ENCODE measurements at regions not wholly inside any gene's neighbourhood (a gene's known extent, or its start where the extent isn't known, plus 50 kb on each side); places are given as distances from the start of the nearest gene placed in this dataset.
A peak's percentile ranks its signal among the peaks of the same experiment; 100 is the strongest.

DNA sequence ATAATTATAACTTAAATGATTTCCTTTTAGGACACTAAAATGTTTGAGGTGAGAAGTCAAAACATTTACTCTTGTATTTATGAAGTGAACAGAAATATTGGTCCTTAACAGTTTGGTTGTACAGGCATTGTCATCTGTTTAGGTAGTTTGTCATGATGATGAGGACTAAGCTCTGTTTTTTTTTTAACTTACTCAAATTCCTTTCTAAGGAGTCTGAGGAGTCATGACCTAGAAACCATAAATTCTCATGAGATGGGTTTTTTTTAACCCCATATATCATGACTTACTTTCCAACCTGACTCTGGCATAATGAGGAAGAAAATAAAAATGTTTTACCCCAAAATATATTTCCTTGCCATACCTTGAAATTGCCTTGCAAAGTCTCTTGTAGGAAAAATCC, 1176.2 kb downstream of the SUCLG1 start:
- Histone ChIP-seq H3K4me1 (ENCODE audit: control insufficient read depth, low read depth, low read length) (no peaks in the 10 kb centered on the region), H3K27me3 (ENCODE audit: insufficient read depth, low read length, poor library complexity) (no peaks in the 10 kb centered on the region), H3K4me3 (ENCODE audit: low read length) (no peak overlapping the region), H2BK120ac (ENCODE audit: low read depth, low read length) (no peak overlapping the region), H3K79me1 (ENCODE audit: low read length) (no peaks in the 10 kb centered on the region), H2BK15ac (replicated peaks; ENCODE audit: low read depth) (no peak overlapping the region), H3K4ac (ENCODE audit: low read depth, low read length) (no peak overlapping the region), H2AK5ac (ENCODE audit: low read length) (no peak overlapping the region), H3K18ac (ENCODE audit: low read length) (no peak overlapping the region), H3K79me2 (ENCODE audit: control insufficient read depth, insufficient read depth, low read length) (no peaks in the 10 kb centered on the region), H2BK5ac (ENCODE audit: low read length) (no peak overlapping the region), H3K36me3 (ENCODE audit: control insufficient read depth, insufficient read depth, low read length) (no peaks in the 10 kb centered on the region), H3K23ac (ENCODE audit: low read length) (no peak overlapping the region), H4K5ac (ENCODE audit: low read length) (no peak overlapping the region), H3K56ac (ENCODE audit: low read length) (no peak overlapping the region), H4K8ac (ENCODE audit: low read depth, low read length) (no peak overlapping the region), H3K27ac (ENCODE audit: low read depth, low read length) (peak overlapping the region; percentile 62), H3K9ac (ENCODE audit: low read length) (no peak overlapping the region), H3K4me2 (ENCODE audit: low read length) (no peak overlapping the region)
- DNase-seq: no peak

DNA sequence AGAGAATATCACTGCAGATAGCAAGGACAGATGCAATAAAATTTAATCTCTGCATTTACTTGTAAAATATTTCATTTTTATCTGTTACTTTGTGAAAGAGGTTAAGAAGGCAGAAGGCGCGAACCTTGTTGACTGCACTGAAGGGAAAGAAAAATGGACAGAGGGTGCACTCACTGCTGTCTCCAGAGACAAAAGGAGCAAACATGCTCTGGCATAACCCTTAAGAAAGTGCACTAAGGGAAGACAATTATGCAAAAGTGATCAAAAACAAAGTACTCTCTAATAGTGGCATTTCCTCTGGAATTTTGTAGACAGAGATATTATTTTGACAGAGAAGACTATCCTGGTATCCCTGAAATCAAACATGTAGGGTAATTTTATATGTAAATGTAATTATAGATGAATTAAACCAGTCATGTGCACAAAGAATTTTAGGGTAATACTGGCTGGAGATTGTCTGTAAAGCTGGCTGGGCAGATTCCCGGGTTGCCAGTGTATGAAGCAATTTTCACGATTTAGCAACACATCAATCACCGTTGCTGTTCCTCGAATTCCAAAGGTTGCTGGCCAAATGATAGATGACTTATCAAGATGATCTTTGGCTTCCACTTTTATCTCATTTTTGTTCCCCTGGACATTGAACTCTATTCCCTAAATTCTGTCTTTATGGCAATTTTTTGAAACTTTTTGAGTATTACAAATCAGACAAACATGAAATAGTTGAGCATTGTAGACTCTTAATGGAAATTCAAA, 1176.9 kb downstream of the SUCLG1 start:
- Histone ChIP-seq H3K4me3 (ENCODE audit: low read length) (no peak overlapping the region), H2BK5ac (ENCODE audit: low read length) (no peak overlapping the region), H3K79me2 (ENCODE audit: control insufficient read depth, insufficient read depth, low read length) (no peaks in the 10 kb centered on the region), H3K56ac (ENCODE audit: low read length) (no peak overlapping the region), H3K4me2 (ENCODE audit: low read length) (no peak overlapping the region), H2AK5ac (ENCODE audit: low read length) (no peak overlapping the region), H3K4me1 (ENCODE audit: control insufficient read depth, low read depth, low read length) (no peaks in the 10 kb centered on the region), H3K27ac (ENCODE audit: low read depth, low read length) (no peak overlapping the region), H3K18ac (ENCODE audit: low read length) (no peak overlapping the region), H3K27me3 (ENCODE audit: insufficient read depth, low read length, poor library complexity) (no peaks in the 10 kb centered on the region), H3K23ac (ENCODE audit: low read length) (no peak overlapping the region), H3K36me3 (ENCODE audit: control insufficient read depth, insufficient read depth, low read length) (no peaks in the 10 kb centered on the region), H2BK120ac (ENCODE audit: low read depth, low read length) (no peak overlapping the region), H4K8ac (ENCODE audit: low read depth, low read length) (no peak overlapping the region), H3K4ac (ENCODE audit: low read depth, low read length) (no peak overlapping the region), H2BK15ac (replicated peaks; ENCODE audit: low read depth) (no peak overlapping the region), H3K9ac (ENCODE audit: low read length) (no peak overlapping the region), H3K79me1 (ENCODE audit: low read length) (no peaks in the 10 kb centered on the region), H4K5ac (ENCODE audit: low read length) (no peak overlapping the region)
- no peak for DNase-seq
- no CpG with 5 or more reads among the region's 6 CpGs for WGBS (ENCODE audit: extremely low coverage, insufficient coverage, low lambda C conversion rate)

DNA sequence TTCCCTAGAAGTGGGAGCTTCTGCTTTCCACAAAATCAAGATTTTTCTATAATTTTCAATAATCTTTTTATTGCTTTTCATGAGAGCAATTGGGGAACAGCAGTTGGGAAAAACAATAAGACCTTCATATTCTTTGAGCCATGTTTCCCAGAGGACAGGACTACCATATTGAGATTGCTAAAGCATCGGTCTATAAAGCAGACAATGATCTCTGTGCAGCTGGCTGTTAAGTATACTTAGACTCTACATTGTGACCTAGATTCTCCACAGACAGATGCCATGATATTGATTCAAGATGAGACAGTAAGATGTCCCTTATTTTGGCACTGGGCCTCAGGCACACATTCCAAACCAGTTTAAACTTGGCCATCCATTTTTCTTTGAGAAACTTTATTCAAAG, 1178.7 kb downstream of the SUCLG1 start:
- no peak overlapping the region for H3K9ac ChIP-seq (ENCODE audit: low read length)
- H3K4ac ChIP-seq (ENCODE audit: low read depth, low read length): no peak overlapping the region
- H3K27me3 ChIP-seq (ENCODE audit: insufficient read depth, low read length, poor library complexity): no peaks in the 10 kb centered on the region
- WGBS (ENCODE audit: extremely low coverage, insufficient coverage, low lambda C conversion rate): no CpG with 5 or more reads among the region's 1 CpG
- H3K79me2 ChIP-seq (ENCODE audit: control insufficient read depth, insufficient read depth, low read length): no peaks in the 10 kb centered on the region
- H2AK5ac ChIP-seq (ENCODE audit: low read length): no peak overlapping the region
- H2BK5ac ChIP-seq (ENCODE audit: low read length): no peak overlapping the region
- no peak overlapping the region for H2BK120ac ChIP-seq (ENCODE audit: low read depth, low read length)
- H4K8ac ChIP-seq (ENCODE audit: low read depth, low read length): no peak overlapping the region
- no peak overlapping the region for H3K56ac ChIP-seq (ENCODE audit: low read length)
- no peak overlapping the region for H3K23ac ChIP-seq (ENCODE audit: low read length)
- no peak overlapping the region for H4K5ac ChIP-seq (ENCODE audit: low read length)
- H3K79me1 ChIP-seq (ENCODE audit: low read length): no peaks in the 10 kb centered on the region
- no peaks in the 10 kb centered on the region for H3K4me1 ChIP-seq (ENCODE audit: control insufficient read depth, low read depth, low read length)
- H3K18ac ChIP-seq (ENCODE audit: low read length): no peak overlapping the region
- no peak for DNase-seq
- H3K27ac ChIP-seq (ENCODE audit: low read depth, low read length): no peak overlapping the region
- H3K4me2 ChIP-seq (ENCODE audit: low read length): no peak overlapping the region
- no peak overlapping the region for H3K4me3 ChIP-seq (ENCODE audit: low read length)
- no peak overlapping the region for H2BK15ac ChIP-seq (replicated peaks; ENCODE audit: low read depth)
- H3K36me3 ChIP-seq (ENCODE audit: control insufficient read depth, insufficient read depth, low read length): no peaks in the 10 kb centered on the region

DNA sequence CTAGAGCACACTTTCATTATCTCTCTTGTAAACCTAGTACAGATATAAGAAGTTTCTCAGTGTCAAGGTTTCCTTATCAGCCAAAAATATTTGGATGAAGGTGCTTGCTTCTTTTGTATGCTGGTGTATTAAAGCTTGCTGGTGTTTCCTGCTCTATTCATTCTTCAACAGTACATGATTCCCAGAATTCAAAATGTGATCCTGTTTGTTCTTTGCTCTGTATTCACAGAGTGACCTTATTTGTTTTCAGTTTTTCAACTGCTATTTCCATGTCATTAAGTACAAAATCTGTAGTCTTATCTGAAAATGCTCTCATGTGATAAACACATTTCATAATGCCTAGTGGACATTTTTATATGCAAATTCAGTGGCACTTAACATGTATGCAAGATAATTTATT, 1185.8 kb downstream of the SUCLG1 start:
- no peaks in the 10 kb centered on the region for H3K79me2 ChIP-seq (ENCODE audit: control insufficient read depth, insufficient read depth, low read length)
- H3K9ac ChIP-seq (ENCODE audit: low read length): no peak overlapping the region
- H2BK15ac ChIP-seq (replicated peaks; ENCODE audit: low read depth): no peak overlapping the region
- H3K23ac ChIP-seq (ENCODE audit: low read length): no peak overlapping the region
- DNase-seq: no peak
- no peaks in the 10 kb centered on the region for H3K27me3 ChIP-seq (ENCODE audit: insufficient read depth, low read length, poor library complexity)
- H2BK5ac ChIP-seq (ENCODE audit: low read length): no peak overlapping the region
- no peak overlapping the region for H3K18ac ChIP-seq (ENCODE audit: low read length)
- H3K79me1 ChIP-seq (ENCODE audit: low read length): no peaks in the 10 kb centered on the region
- no peak overlapping the region for H2AK5ac ChIP-seq (ENCODE audit: low read length)
- H3K4ac ChIP-seq (ENCODE audit: low read depth, low read length): no peak overlapping the region
- no peak overlapping the region for H2BK120ac ChIP-seq (ENCODE audit: low read depth, low read length)
- no peak overlapping the region for H3K56ac ChIP-seq (ENCODE audit: low read length)
- no peak overlapping the region for H4K5ac ChIP-seq (ENCODE audit: low read length)
- H3K4me1 ChIP-seq (ENCODE audit: control insufficient read depth, low read depth, low read length): no peaks in the 10 kb centered on the region
- H3K4me3 ChIP-seq (ENCODE audit: low read length): no peak overlapping the region
- no peak overlapping the region for H3K4me2 ChIP-seq (ENCODE audit: low read length)
- H3K36me3 ChIP-seq (ENCODE audit: control insufficient read depth, insufficient read depth, low read length): no peaks in the 10 kb centered on the region
- H3K27ac ChIP-seq (ENCODE audit: low read depth, low read length): no peak overlapping the region
- no peak overlapping the region for H4K8ac ChIP-seq (ENCODE audit: low read depth, low read length)

DNA sequence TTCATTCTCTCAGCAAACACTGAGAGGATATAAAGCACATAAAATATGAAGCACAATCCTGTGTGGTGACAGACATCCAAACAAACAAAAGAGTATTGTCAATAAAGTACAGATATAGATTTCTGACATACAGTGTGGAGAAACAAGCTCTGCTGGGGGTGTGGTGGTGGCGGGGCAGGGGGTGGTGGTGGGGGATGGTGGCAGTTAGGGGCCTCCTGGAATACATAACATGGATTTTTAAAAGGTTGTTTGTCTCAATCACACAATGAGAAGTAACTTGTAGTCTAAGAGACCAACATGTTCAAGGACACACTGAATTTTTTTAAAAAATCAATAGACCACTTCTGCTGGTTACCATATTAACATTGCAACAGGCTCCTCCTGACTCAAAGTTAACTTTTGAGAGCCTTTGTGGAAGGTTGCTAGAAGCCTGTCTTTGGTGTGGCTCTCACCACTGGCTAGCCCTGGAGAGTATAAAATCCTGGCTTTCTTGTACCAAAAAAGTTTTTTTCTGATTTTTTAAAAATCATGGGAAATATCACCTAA, 1197.4 kb downstream of the SUCLG1 start:
- no peak overlapping the region for H3K4me3 ChIP-seq (ENCODE audit: low read length)
- H3K4ac ChIP-seq (ENCODE audit: low read depth, low read length): no peak overlapping the region
- H3K27ac ChIP-seq (ENCODE audit: low read depth, low read length): no peak overlapping the region

DNA sequence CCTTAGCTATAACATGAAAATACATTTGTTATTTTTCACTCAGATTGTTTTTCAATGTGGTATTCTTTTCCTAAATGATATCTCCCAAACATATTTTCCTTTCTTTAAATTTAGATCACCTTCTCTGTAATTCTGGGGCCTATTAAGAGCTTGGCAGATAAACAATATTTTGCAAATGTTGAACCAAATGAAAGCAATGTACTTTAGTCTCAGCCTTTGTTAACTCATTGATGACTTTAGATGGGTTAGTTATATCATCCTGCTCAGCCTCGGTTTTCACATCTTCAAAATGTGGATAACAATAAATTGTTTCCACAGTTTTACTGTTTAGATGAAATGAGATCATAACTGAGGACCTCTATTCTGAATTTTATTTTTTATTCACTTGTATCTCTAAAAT, 1205.2 kb downstream of the SUCLG1 start:
- DNase-seq: no peak
- no peaks in the 10 kb centered on the region for H3K79me1 ChIP-seq (ENCODE audit: low read length)
- no peaks in the 10 kb centered on the region for H3K27me3 ChIP-seq (ENCODE audit: insufficient read depth, low read length, poor library complexity)
- no peak overlapping the region for H3K27ac ChIP-seq (ENCODE audit: low read depth, low read length)
- no peak overlapping the region for H2BK15ac ChIP-seq (replicated peaks; ENCODE audit: low read depth)
- no peaks in the 10 kb centered on the region for H3K36me3 ChIP-seq (ENCODE audit: control insufficient read depth, insufficient read depth, low read length)
- no CpG with 5 or more reads among the region's 1 CpG for WGBS (ENCODE audit: extremely low coverage, insufficient coverage, low lambda C conversion rate)
- no peaks in the 10 kb centered on the region for H3K79me2 ChIP-seq (ENCODE audit: control insufficient read depth, insufficient read depth, low read length)
- H3K4me1 ChIP-seq (ENCODE audit: control insufficient read depth, low read depth, low read length): no peaks in the 10 kb centered on the region
- H3K4ac ChIP-seq (ENCODE audit: low read depth, low read length): no peak overlapping the region
- H3K9ac ChIP-seq (ENCODE audit: low read length): no peak overlapping the region
- no peak overlapping the region for H2BK120ac ChIP-seq (ENCODE audit: low read depth, low read length)
- no peak overlapping the region for H4K5ac ChIP-seq (ENCODE audit: low read length)
- H2AK5ac ChIP-seq (ENCODE audit: low read length): no peak overlapping the region
- H2BK5ac ChIP-seq (ENCODE audit: low read length): no peak overlapping the region
- no peak overlapping the region for H4K8ac ChIP-seq (ENCODE audit: low read depth, low read length)
- H3K4me3 ChIP-seq (ENCODE audit: low read length): no peak overlapping the region
- H3K23ac ChIP-seq (ENCODE audit: low read length): no peak overlapping the region
- H3K56ac ChIP-seq (ENCODE audit: low read length): no peak overlapping the region
- no peak overlapping the region for H3K18ac ChIP-seq (ENCODE audit: low read length)
- H3K4me2 ChIP-seq (ENCODE audit: low read length): no peak overlapping the region

More for the DNA sequence above, 1197.4 kb downstream of the SUCLG1 start:
- H3K79me1 ChIP-seq (ENCODE audit: low read length): no peaks in the 10 kb centered on the region
- H4K5ac ChIP-seq (ENCODE audit: low read length): no peak overlapping the region
- H3K9ac ChIP-seq (ENCODE audit: low read length): no peak overlapping the region
- no peak overlapping the region for H2BK120ac ChIP-seq (ENCODE audit: low read depth, low read length)
- no peak overlapping the region for H2AK5ac ChIP-seq (ENCODE audit: low read length)
- no CpG with 5 or more reads among the region's 1 CpG for WGBS (ENCODE audit: extremely low coverage, insufficient coverage, low lambda C conversion rate)
- H3K27me3 ChIP-seq (ENCODE audit: insufficient read depth, low read length, poor library complexity): no peaks in the 10 kb centered on the region
- no peaks in the 10 kb centered on the region for H3K4me1 ChIP-seq (ENCODE audit: control insufficient read depth, low read depth, low read length)
- H3K4me2 ChIP-seq (ENCODE audit: low read length): no peak overlapping the region
- no peaks in the 10 kb centered on the region for H3K36me3 ChIP-seq (ENCODE audit: control insufficient read depth, insufficient read depth, low read length)
- H3K23ac ChIP-seq (ENCODE audit: low read length): no peak overlapping the region
- H3K79me2 ChIP-seq (ENCODE audit: control insufficient read depth, insufficient read depth, low read length): no peaks in the 10 kb centered on the region
- no peak for DNase-seq
- no peak overlapping the region for H2BK5ac ChIP-seq (ENCODE audit: low read length)
- no peak overlapping the region for H2BK15ac ChIP-seq (replicated peaks; ENCODE audit: low read depth)
- H3K18ac ChIP-seq (ENCODE audit: low read length): no peak overlapping the region
- no peak overlapping the region for H4K8ac ChIP-seq (ENCODE audit: low read depth, low read length)
- H3K56ac ChIP-seq (ENCODE audit: low read length): no peak overlapping the region

Measured in mesendoderm (in vitro differentiated cells).